ENCODE measurements at regions not wholly inside any gene's neighbourhood (a gene's known extent, or its start where the extent isn't known, plus 50 kb on each side); places are given as distances from the start of the nearest gene placed in this dataset.
"Not testable (repeated sequence)": the region's sequence is repeated elsewhere in the genome, so short reads cannot be mapped to it uniquely, and the experiment has no call there.

- Mint-ChIP-seq H3K27me3 (ENCODE audit: low read depth) (peaks cover 6% of the 10 kb centered on the region), H3K36me3 (ENCODE audit: low read depth) (no peaks in the 10 kb centered on the region), H3K4me3 (no peak overlapping the region), H3K4me1 (peaks cover 7% of the 10 kb centered on the region), H3K27ac (no peak overlapping the region), H3K9me3 (no peaks in the 10 kb centered on the region)
- no peak for TF ChIP-seq CTCF (IDR thresholded peaks at IDR 0.05; ENCODE audit: unreplicated experiment in 3 of 3)
Measured at GRCh38 chr4:184282251-184282713, 64.6 kb upstream of the ENPP6 start.

GRCh38 chr4:184281231-184282139, 63.8 kb upstream of the ENPP6 start:
- peaks cover 3% of the 10 kb centered on the region for H3K36me3 Mint-ChIP-seq (ENCODE audit: low read depth)
- no peak overlapping the region for H3K4me3 Mint-ChIP-seq
- H3K27me3 Mint-ChIP-seq (ENCODE audit: low read depth) = peaks cover 6% of the 10 kb centered on the region
- H3K27ac Mint-ChIP-seq = no peak overlapping the region
- peaks cover 7% of the 10 kb centered on the region for H3K4me1 Mint-ChIP-seq
- H3K9me3 Mint-ChIP-seq = peaks cover 4% of the 10 kb centered on the region
- TF ChIP-seq CTCF (IDR thresholded peaks at IDR 0.05; ENCODE audit: unreplicated experiment in 3 of 3) = no peak

GRCh38 chr4:184280591-184281071, 63.0 kb upstream of the ENPP6 start:
- Mint-ChIP-seq H3K36me3 (ENCODE audit: low read depth) (peaks cover 5% of the 10 kb centered on the region), H3K27me3 (ENCODE audit: low read depth) (peaks cover 3% of the 10 kb centered on the region)

GRCh38 chr4:184280137-184280536, 62.5 kb upstream of the ENPP6 start:
- no peak for TF ChIP-seq CTCF (IDR thresholded peaks at IDR 0.05; ENCODE audit: unreplicated experiment in 3 of 3)
- peaks cover 3% of the 10 kb centered on the region for H3K27me3 Mint-ChIP-seq (ENCODE audit: low read depth)
- no peak overlapping the region for H3K4me3 Mint-ChIP-seq
- H3K36me3 Mint-ChIP-seq (ENCODE audit: low read depth) = peaks cover 5% of the 10 kb centered on the region
- no peak overlapping the region for H3K27ac Mint-ChIP-seq
- peaks cover 6% of the 10 kb centered on the region for H3K9me3 Mint-ChIP-seq
- peaks cover 12% of the 10 kb centered on the region for H3K4me1 Mint-ChIP-seq

More at GRCh38 chr4:184280591-184281071, 63.0 kb upstream of the ENPP6 start:
- no peak overlapping the region for H3K4me3 Mint-ChIP-seq
- no peak overlapping the region for H3K27ac Mint-ChIP-seq
- H3K4me1 Mint-ChIP-seq = peaks cover 7% of the 10 kb centered on the region
- H3K9me3 Mint-ChIP-seq = peaks cover 6% of the 10 kb centered on the region
- TF ChIP-seq CTCF (IDR thresholded peaks at IDR 0.05; ENCODE audit: unreplicated experiment in 3 of 3) = no peak

GRCh38 chr4:184279496-184280061, 61.9 kb upstream of the ENPP6 start:
- Mint-ChIP-seq H3K27ac (no peak overlapping the region), H3K9me3 (peaks cover 6% of the 10 kb centered on the region), H3K4me1 (peaks cover 14% of the 10 kb centered on the region), H3K27me3 (ENCODE audit: low read depth) (peaks cover 3% of the 10 kb centered on the region), H3K36me3 (ENCODE audit: low read depth) (peaks cover 5% of the 10 kb centered on the region), H3K4me3 (no peak overlapping the region)
- TF ChIP-seq CTCF (IDR thresholded peaks at IDR 0.05; ENCODE audit: unreplicated experiment in 3 of 3) = no peak

GRCh38 chr4:184277769-184278168, 60.1 kb upstream of the ENPP6 start:
- H3K27ac Mint-ChIP-seq; H3K27me3 Mint-ChIP-seq (ENCODE audit: low read depth); H3K4me3 Mint-ChIP-seq; H3K9me3 Mint-ChIP-seq; H3K36me3 Mint-ChIP-seq (ENCODE audit: low read depth): not testable (repeated sequence)
- H3K4me1 Mint-ChIP-seq = peaks cover 14% of the 10 kb centered on the region

- H3K27ac Mint-ChIP-seq; H3K27me3 Mint-ChIP-seq (ENCODE audit: low read depth); H3K36me3 Mint-ChIP-seq (ENCODE audit: low read depth); H3K9me3 Mint-ChIP-seq; H3K4me3 Mint-ChIP-seq: not testable (repeated sequence)
- peaks cover 14% of the 10 kb centered on the region for H3K4me1 Mint-ChIP-seq
Measured at GRCh38 chr4:184277010-184277409, 59.3 kb upstream of the ENPP6 start.

- not testable (repeated sequence) for H3K9me3 Mint-ChIP-seq; H3K4me3 Mint-ChIP-seq; H3K36me3 Mint-ChIP-seq (ENCODE audit: low read depth); H3K27me3 Mint-ChIP-seq (ENCODE audit: low read depth); H3K27ac Mint-ChIP-seq
- H3K4me1 Mint-ChIP-seq = peaks cover 14% of the 10 kb centered on the region
Measured at GRCh38 chr4:184276346-184276745, 58.7 kb upstream of the ENPP6 start.
